Uterus (tissue), 2 donors: ENCODE measurements at regions not wholly inside any gene's neighbourhood (a gene's known extent, or its start where the extent isn't known, plus 50 kb on each side); places are given as distances from the start of the nearest gene placed in this dataset.

ENCODE experiments used
- CTCF ChIP-seq, 4 experiments: fragments of 200-600 bp in 2 of 4; fragments of 450-650 bp in 2 of 4; sonication (generic) in 2 of 4; IDR thresholded peaks; one replicate each; pipeline ENCODE4 v1.5.1; 2016 to 2019; ENCODE audit warnings: antibody characterized with exemption in 4 of 4, mild to moderate bottlenecking in 2 of 4, moderate library complexity in 1 of 4
- POLR2A ChIP-seq, 2 donors: fragments of 450-650 bp; IDR thresholded peaks; one replicate each; pipeline ENCODE4 v1.6.1; 2016; ENCODE audit warnings: antibody characterized with exemption in 2 of 2, mild to moderate bottlenecking in 1 of 2, moderate library complexity in 1 of 2

- TF ChIP-seq CTCF (IDR thresholded peaks at IDR 0.05) = no peak
- no peak for TF ChIP-seq POLR2A (IDR thresholded peaks at IDR 0.05)
Measured at GRCh38 chr6:128767705-128768104, 115.2 kb upstream of the LAMA2 start.
